Activated naive CD4-positive, alpha-beta T cell treated with Interleukin-2 at 50 U/mL for 16 hours (primary cell): ENCODE measurements at regions not wholly inside any gene's neighbourhood (a gene's known extent, or its start where the extent isn't known, plus 50 kb on each side); places are given as distances from the start of the nearest gene placed in this dataset.
"Not testable (repeated sequence)": the region's sequence is repeated elsewhere in the genome, so short reads cannot be mapped to it uniquely, and the experiment has no call there.

Experiments used
- DNase-seq: peaks from one replicate; pipeline ENCODE4 v3.0.0-alpha.2; 2020

- DNase-seq = no peak
Observed at GRCh38 chr15:46880791-46881190, 836.5 kb upstream of the SEMA6D start.

- DNase-seq = no peak
Observed at GRCh38 chr15:46892621-46893160, 824.6 kb upstream of the SEMA6D start.

- DNase-seq = no peak
Observed at GRCh38 chr15:46894644-46895043, 822.7 kb upstream of the SEMA6D start.

GRCh38 chr15:46897266-46897665, 820.0 kb upstream of the SEMA6D start:
- no peak for DNase-seq

- no peak for DNase-seq
Observed at GRCh38 chr15:46901001-46901400, 816.3 kb upstream of the SEMA6D start.

GRCh38 chr15:46917721-46918252, 799.5 kb upstream of the SEMA6D start:
- no peak for DNase-seq

GRCh38 chr15:46918462-46919140, 798.7 kb upstream of the SEMA6D start:
- no peak for DNase-seq

GRCh38 chr15:46921891-46922290, 795.4 kb upstream of the SEMA6D start:
- no peak for DNase-seq

GRCh38 chr15:46930426-46930825, 786.9 kb upstream of the SEMA6D start:
- DNase-seq = no peak

GRCh38 chr15:46933332-46933731, 784.0 kb upstream of the SEMA6D start:
- no peak for DNase-seq

- DNase-seq = no peak
Observed at GRCh38 chr15:46934851-46935250, 782.5 kb upstream of the SEMA6D start.

- DNase-seq = no peak
Observed at GRCh38 chr15:46938169-46938568, 779.1 kb upstream of the SEMA6D start.

- no peak for DNase-seq
Observed at GRCh38 chr15:46941241-46941640, 776.1 kb upstream of the SEMA6D start.

GRCh38 chr15:46946953-46947352, 770.4 kb upstream of the SEMA6D start:
- no peak for DNase-seq

- DNase-seq = no peak
Observed at GRCh38 chr15:46955576-46955975, 761.7 kb upstream of the SEMA6D start.

GRCh38 chr15:46956456-46956855, 760.8 kb upstream of the SEMA6D start:
- no peak for DNase-seq

- no peak for DNase-seq
Observed at GRCh38 chr15:46956881-46957280, 760.4 kb upstream of the SEMA6D start.

GRCh38 chr15:46960581-46960980, 756.7 kb upstream of the SEMA6D start:
- no peak for DNase-seq

- no peak for DNase-seq
Observed at GRCh38 chr15:46961795-46962194, 755.5 kb upstream of the SEMA6D start.

- not testable (repeated sequence) for DNase-seq
Observed at GRCh38 chr15:46988055-46988454, 729.2 kb upstream of the SEMA6D start.

- no peak for DNase-seq
Observed at GRCh38 chr15:46996359-46996758, 720.9 kb upstream of the SEMA6D start.

GRCh38 chr15:46997501-46997900, 719.8 kb upstream of the SEMA6D start:
- DNase-seq = no peak

- no peak for DNase-seq
Observed at GRCh38 chr15:47003568-47003967, 713.7 kb upstream of the SEMA6D start.

GRCh38 chr15:47013446-47013845, 703.9 kb upstream of the SEMA6D start:
- no peak for DNase-seq
